NCI-H524 (cell line): ENCODE measurements at regions not wholly inside any gene's neighbourhood (a gene's known extent, or its start where the extent isn't known, plus 50 kb on each side); places are given as distances from the start of the nearest gene placed in this dataset.

ENCODE experiments used
- DNase-seq, 2 experiments: peaks; one replicate each; lab custom pipeline; 2025; lab: John Stamatoyannopoulos, UW

DNA sequence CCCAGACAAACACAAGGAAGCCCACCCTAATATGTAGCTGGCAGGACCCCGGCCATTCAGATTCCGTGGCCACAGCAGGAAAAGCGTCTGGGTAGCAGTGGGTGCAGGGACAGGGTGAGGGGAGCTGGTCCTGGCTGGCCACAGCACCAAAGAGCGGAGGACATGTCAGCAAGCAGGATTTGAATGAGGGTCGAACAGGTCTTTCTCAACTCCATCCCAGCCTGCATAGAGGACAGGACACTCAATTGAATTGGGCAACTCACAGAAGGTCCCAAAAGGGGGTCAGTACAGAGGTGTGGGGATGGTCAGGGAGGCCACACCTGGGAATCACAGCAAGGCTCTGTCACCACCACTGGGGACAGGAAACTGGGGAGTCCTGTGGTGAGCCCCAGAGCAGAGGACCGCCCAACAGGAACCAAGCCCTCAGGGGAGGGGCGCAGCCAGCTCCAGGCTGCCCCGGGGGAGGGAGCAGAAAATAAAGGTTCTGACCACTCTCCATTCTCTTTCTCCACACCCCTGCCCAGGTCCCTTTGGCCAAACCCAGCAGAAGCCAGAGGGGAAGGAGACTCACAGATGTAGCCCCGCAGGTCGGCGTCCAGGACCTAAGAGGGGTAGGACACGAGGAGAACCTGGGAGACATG is 108.7 kb upstream of the PPP2R2D start:
- DNase-seq: no peak

DNA sequence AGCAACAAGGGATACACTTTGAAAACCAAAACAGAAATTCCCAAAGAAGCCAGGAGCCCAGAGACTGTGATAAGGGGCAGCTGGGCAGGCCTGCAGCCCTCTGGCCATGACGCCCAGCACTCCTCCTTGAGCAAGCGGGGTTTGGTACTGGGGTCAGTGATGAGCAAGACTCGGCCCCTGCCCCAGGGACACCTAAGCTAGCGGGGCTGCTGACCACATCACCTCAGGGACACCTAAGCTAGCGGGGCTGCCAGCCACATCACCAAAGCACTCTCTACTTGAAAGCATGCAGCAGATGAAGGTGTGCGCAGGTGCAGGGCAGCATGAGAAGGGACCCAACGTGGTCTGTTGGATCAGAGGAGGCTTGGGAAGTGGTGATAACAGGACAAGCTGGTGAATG is 108.0 kb upstream of the PPP2R2D start:
- no peak for DNase-seq

DNA sequence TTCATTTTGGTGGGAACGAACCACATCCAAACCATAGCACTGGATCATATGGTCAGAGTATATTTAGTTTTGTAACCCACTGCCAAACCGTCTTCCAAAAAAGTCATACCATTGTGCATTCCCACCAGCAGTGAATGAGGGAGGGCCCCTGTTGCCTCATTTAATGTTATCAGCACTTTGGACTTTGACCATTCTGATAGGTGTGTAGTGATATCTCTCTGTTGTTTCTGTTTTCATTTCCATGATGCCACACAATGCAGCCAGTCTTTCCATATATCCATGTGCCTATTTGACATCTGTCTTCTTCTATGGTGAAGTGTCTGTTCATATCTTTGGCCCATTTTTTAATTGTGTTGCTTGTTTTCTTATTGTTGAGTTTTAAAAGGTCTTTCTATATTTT is 105.0 kb upstream of the PPP2R2D start:
- no peak for DNase-seq

DNA sequence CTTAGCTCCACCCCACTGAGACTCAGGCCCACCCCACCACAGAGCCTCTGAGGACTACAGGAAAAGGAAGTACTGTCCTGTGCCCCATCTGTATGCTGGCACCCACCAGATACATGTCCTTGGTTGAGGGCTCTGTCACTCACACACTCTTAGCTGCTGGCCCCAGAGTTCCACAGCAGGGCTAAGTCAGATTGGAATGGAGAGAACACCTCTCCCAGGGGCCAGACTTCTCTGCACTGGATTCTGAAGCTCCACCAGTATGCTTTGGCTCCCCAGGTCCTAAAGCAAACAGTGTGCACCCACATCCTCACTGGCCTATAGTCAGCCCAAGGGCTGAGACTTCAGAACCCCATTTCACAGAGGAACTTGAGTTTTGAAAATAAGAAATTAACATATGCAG is 103.2 kb upstream of the PPP2R2D start:
- DNase-seq: no peak

DNA sequence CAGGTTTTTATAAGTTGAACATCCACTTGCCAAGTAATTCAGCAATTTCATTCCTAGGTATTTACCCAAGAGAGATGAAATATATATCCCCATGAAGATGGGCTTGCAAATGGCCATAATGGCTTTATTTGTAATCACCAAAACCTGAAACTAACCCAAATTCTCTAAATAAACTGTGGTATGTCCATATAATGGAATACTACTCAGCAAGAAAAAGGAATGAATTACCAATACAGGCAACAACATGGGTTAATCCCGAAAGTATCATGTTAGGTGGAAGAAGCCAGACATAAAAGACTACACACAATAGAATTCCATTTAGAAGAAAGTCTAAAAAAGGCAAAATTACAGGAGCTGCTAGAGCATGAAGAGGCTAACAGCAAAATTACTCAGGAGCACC is 101.4 kb upstream of the PPP2R2D start:
- no peak for DNase-seq

DNA sequence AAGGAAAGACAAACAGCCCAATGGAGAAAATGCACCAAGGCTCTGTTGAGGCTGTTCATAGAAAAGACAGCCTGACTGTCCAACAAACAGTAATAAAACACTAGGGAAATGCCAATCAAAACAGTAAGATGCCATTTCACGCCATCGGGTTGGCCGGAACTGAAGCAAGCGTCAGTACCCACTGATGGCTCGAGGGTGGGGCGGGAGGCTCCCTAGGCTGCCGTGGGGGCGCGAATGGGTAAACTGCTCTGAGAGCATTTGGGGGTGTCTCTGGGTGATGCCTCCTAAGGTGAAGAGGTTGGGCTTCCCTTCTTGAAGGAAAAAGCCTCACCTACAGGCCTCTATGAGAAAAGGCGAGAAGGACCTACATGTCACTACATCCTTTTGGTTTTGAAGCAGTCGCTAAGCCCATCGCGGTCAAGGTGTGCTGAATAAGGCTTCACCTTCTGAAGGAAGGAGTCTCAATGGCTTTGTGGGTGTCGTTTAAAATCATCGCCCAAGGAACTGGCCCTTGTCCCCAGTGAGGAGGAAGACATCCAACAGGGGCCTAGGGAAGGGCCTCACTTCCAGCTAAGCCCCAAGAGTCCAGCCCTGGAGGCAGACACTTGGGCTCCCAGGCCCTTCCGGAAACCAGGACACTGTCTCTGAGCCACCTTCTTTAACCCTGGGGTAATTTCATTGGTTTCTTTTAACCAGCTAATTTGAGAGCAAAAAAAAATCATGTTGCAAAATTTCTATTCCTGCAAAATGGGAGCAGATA is 98.5 kb upstream of the PPP2R2D start:
- no peak for DNase-seq

DNA sequence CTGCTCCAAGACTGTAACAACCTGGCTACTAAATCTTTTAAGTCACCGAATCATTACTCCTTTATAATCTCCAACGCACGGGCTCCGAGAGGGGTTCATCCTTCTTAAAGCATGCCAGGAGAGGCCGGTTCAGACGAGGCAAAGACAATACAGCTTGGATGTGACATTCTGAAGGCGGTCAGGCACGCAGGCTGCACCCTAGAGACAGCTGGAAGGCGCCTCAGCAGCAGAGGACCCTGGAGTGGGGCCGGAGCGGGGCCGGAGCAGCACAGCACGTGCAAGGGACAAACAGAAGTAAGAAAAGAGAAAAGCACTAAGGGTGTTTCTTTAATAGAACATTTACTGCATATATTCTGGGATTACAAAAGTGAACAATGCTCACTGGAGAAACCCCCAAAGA is 97.8 kb upstream of the PPP2R2D start:
- DNase-seq: peak in 1 of 2 experiments; percentile 9

DNA sequence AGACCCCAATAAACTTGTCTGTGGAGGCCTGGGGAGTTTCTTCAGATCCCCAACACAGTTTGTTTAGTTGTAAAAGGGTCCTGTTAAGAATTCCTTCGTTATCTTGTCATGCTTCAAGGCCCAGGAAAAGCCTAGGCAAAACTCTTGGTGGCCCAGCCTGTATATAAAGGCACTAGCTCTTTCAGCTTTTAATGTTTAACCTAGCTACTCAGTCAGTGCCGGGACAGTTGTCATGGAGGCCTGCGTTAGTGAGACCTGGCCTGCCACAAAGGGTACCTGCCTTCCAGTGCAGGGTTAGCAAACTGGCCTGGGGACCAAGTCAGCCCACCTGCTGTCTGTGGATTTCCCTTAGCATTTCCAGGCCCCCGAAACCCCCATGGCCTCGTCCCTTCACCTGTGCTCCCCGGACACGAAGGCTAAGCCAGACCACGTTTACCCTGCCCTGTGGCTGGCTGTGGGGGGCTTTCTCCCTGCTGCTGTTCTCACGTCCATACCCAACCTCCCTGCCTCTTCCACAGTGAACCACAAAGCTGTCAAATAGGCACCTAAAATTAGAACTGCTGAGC is 96.9 kb upstream of the PPP2R2D start:
- no peak for DNase-seq

DNA sequence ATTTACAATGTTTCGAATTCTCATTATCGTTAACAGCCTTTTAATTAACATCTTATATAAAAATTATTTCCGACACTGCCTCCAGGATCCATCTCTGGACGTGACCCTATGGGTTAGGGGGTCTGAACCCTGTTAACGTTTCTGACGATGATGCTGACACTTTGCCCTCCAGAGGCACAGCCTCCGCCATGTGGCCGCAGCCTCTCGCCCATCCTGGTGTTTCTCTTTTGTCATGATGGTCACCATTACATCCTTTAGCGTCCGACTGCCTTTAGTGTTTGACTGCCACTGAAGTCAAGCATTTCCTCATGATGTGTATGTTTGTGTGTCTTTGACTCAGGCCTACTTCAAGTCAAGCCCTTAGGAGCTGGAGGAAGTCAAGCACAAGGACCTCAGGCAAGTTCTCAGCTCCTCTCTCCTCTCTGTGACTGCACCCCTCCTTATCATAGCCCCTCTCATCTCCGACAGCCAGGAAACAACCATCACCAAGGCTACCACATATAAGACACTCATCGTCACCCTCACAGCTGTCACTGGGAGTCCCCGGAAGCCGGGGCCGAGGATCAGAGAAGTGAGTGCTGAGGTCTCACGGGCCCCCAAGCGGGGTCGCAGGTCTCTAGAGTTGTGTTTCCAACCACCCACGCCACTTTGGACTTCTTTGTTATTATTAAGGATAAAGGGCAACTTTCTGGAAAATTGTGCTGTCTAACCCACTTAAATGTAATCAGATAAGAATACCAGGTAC is 96.1 kb upstream of the PPP2R2D start:
- no peak for DNase-seq

DNA sequence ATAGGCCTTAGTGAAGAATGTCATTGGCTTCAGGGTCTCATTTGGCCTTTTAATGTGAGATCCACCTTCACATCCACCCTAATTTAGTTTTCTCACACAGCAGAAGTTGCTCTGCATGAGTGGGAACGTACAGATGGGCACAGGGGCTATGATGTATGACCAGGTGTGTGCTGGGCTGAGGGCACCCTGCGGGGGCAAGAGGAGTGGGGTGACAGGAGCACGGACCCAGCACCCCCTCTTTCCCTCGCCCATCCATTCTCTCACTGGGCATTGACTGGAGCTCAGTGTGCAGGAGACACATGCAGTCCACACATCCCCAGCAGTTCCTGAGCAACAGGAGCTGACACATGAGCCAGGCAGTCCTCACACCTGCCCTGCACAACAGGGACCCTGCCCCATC is 95.1 kb upstream of the PPP2R2D start:
- no peak for DNase-seq

DNA sequence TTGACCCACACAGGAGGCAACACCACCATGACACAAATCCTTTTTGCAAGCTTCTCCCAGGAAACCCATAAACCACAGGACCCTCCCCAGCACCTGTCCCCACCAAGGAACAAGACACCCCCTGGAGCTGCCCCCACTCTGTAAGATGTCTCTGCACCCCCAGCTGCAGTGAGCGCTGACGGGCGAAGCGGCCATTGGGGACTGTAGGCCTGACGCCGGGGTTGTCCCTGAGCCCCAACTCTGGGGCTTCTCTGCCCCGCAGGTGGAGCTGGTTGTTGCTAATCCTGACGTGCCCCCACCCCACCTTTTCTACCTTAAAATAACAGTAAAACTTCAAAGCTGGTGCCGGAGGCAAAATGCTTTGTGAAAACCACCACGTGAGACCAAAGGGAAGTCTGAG is 94.7 kb upstream of the PPP2R2D start:
- no peak for DNase-seq

DNA sequence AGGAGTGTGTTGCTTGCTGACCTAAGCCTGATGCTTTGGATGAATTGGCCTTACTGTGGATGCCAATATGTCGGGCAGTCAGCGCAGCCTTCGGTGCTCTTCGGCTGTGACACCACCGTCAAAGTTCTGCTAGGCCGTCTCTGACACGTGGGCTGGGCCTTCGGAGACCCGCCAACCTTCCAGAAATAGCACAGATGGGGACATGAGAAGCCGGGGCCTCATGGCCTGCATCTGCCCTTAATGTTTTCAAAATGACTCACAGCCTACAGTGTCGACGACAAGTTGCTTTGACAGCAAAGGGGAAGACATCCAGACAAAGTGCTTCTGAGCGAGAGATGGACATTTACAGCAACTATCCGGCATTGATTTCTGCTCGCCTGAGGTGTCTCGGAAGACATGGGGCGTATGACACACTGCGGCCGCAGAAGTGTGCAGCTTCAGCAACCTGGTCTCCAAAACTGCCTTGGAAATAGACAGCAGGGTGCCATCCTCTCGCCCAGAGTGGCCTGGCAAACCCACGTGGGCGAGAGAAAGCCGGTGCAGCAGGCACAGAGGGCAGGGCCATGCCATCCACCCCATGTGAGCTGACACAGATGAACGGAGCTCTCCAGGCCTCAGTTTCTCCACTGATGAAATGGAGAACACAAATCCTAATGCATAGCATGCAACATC is 94.0 kb upstream of the PPP2R2D start:
- DNase-seq: no peak

DNA sequence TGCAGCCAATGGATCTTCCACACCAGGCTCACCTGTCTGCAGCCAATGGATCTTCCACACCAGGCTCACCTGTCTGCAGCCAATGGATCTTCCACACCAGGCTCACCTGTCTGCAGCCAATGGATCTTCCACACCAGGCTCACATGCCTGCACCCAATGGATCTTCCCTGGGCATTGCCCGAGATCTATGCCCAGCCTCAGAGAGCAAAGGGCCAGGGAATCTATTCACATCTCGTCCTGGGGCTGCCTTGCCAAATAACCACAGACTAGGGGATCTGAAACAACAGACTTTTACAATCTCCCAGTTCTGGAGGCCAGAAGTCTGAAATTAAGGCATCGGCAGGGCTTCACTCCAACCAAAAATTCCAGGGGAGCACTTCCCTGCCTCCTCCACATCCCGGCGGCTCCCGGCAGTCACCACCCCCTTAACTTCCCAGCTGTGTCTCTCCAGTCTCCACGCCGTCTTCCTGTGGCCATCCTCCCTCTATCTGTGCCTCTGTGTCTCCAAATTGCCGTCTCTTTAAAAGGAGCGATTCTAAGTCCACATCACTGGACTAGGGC is 92.4 kb upstream of the PPP2R2D start:
- no peak for DNase-seq

DNA sequence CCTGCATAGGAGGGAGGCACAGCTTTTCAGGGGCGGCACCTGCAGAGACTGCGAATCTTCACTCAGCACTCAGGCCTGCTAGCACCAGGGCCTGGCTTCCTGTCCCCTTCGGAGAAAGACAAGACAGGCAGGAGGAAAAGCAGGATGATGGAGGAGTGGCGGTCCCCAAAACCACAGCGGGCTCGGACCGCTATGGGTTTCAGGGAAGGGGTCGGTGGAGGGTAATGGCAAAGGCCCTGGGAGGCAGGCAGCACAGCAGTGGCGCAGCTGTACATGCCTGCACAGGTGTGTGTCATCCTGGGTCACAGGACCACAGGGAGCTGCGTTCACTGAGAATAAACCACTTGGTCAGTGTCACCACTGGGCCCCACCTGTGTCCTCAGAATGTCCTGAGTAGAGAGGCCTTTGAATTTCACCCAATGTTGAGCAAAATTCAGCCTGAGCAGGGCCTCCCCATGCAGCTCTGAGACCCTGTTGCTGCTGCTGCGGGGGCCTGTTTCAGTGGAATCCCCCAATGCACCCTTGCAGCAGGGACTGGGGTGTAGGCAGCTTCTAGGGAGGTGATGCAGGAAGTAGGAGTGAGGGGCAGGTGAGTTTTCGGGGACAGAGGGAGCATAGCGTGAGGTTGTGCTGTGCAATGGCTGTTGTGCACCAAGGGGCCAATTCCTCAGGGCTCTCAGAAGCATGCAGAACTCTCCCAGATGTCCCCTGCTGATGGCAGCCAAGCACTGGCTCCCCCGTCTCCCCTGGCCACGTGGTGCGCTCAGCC is 90.6 kb upstream of the PPP2R2D start:
- no peak for DNase-seq

DNA sequence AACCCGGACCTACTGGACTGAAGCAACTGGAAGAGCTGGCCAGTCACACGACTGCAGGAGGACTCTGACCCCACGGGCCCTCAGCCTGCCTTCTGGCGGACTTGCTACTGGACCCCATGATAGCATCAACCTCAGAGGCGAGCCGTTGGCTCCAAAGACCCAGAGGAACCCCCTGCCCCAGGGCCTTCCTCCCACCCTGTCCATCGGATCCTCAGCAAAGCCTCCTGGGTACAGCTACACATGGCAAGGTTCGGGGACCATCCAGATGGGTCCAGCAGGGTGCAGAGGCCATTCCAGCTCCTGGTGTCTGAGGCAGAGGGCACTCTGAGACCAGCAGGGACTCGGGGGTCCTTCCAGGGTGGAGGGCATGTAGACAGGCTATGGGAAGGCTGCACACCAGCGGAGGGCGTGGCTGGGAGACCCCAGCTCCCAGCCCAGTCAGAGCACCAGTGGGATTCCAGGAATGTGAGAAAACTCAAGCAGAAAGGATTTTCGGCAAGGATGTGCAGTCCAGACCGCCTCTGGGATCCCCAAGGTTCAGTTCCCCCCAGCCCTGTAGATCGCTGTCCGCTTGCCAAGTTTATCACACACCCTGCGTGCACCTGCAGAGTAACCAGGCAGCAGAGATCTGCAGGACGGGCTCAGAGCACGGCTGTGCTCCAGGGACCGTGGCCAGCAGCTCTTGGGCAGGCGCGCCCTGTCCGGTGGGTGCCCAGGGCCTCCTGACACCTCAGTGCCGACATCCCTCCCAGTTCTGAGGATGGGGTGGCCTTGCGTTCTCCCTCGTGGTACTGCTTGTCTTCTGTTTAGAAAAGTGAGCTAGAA is 89.8 kb upstream of the PPP2R2D start:
- no peak for DNase-seq

DNA sequence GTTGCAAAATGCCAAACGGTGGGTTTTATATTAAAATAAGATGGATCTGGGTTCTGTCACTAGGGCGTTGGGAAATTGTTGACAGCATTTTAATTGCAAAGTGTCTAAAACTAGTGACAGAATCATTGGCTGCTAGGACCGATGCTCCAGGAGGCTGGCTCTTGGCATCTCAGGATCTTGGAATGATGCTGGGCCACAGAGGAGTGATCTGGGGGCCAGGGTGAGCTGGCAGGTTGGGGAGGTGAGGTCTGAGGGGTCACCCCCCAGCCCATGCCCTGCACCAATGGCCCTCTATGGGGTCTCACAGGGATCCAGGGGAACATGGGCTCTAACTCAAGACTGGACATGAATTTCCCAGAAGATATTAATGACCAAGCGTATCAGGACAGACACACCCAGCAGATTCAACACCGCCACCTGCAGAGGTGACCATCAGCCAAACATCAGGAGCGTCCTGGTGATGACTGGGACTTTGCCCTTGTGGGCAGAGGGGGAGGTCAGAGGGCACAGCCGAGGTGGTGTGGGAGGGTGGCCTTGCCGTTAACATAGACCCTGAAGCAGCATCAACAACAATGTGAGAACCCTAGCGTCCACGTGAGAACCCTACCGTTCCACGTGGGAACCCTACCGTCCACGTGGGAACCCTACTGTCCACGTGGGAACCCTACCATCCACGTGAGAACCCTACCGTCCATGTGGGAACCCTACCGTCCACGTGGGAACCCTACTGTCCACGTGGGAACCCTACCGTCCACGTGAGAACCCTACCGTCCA is 89.0 kb upstream of the PPP2R2D start:
- no peak for DNase-seq

DNA sequence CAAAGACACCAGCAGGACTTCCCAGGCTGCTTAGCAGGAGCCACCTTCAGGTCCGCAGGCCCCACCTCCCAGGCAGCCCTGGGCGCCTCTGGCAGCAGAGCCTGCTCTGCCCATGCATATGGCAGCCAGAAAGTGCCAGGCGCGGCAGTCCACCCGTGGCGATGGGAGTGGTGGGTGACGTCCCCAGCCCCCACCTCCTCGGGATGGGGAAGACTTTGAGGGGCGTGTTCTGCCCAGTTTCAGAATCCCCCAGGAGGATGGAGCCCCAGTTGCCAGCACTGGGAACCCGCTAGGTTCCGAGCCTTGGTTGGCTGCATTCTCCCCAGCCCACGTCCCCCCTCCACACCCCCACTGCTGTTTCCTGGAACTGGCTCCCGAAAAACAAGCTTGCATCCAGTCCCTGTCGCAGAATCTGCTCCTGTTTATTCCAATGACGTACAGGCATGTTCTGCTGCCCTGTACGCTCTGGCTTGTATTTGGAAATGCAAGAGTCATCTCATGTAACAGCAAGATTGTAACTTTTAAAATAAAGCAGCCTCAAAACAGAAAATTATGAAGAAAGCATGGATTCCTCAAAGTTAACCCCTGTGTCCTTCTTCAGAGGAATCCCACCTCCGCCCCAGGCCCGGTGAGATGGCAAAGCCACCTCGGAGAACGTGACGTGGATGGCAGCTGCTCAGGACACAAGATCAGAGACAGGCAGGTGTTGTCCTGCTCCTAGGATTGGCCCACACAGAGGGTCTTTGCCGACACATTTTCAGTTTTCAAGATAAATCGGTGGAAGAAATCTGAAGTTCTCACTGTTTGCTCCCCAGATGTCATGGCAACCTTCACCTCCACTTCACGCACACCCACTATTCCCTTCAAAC is 87.8 kb upstream of the PPP2R2D start:
- DNase-seq: no peak

DNA sequence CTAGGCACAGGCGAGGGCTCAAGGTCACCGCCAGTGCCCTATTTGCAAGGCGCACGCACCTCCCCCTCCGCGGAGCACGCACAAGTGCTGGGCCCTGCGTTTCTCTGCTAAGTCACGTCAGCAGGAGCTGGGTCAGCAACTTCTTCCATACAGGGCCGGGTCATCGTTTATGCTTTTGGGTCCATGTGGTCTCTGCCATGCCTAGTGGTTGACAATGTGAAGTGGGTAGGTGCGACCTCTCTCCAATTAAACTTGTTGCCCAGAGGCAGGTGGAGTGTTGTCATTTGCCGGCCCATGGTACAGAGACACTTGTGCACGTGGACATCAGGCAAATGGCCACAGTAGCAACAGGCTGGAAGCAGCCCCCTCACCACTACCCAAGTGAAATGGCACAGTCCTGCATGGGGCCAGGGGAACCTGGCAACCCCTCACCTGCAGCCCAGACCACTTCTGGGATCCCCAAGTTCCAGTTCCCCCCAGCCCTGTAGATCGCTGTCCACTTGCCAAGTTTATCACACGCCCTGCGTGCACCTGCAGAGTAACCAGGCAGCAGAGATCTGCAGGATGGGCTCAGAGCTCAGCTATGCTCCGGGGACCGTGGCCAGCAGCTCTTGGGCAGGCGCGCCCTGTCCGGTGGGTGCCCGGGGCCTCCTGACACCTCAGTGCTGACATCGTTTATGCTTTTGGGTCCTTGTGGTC is 86.1 kb upstream of the PPP2R2D start:
- no peak for DNase-seq
